ENCODE measurements at regions not wholly inside any gene's neighbourhood (a gene's known extent, or its start where the extent isn't known, plus 50 kb on each side); places are given as distances from the start of the nearest gene placed in this dataset.
"Not testable (repeated sequence)": the region's sequence is repeated elsewhere in the genome, so short reads cannot be mapped to it uniquely, and the experiment has no call there.

DNA sequence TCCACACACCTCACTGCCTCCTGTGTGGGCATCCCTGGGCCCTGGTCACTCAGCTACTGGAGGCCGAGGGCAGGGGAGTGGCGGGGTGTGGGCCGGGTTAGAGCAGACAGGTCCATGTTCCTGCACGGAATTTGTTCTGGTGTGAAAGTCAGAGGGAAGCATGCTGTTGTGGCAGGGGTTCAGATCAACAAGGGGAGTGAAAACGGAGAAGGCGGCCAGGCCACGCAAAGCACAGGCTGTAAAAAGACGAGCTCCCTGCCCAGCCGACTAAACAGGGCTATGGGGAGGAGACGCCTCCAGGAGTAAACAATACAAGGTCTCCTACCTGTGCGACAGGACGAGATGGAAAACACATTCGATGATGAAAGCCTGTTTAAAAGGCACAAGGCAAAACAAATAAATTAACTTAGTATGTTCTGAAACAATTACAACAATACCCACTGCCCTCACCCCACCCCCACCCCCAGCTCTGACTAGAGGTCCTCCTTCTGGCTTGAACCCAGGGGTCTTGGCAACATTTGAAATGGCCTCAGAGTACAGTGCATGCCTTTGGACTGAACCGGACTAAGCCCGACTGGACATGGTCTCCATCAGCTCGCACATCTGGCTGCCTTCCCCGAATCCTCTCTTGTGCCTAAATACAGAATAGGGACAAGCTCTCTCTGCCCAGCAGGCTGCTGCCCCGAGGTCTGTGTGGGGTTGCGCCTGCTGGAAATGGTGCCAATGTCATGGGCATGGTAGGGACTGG is 274.9 kb upstream of the DIO3 start:
- no peak for DNase-seq (ENCODE audit: low spot score)

DNA sequence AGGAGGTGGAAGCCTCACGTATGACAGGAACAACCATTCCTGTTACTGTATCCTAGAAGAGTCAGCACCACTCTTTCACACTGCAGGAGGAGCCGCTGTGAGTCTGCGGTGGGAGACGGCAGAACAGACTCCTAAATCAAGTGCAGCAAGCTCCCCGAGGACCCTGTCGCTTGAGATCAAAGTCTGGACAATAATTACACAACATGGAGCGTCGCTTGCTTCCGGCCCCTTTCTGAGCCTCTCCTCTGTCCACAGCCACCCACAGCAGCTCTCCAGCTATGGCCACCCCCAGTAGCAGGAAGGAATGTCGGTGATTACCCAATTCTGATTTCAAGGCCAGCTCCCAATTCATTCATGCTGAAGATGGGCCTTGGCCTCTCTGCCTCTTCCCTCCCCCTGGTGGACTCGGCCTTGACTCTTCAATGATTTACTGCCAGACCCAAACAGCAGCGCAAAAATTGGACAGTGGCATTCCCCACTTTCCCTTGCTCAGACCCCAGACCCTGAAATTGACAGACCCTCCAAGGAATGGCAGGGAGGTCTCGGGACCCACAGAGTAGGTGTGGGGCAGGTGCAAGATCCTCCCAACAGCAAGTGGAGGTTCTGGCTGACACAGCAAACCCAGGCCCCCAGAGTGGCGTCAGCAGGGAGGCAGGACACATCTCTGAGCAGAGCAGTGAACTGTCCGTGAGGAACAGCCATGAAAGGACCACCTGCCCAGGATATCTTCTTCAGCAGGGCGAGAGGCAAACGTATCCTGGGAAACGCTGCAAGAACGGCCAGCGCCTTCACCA is 272.7 kb upstream of the DIO3 start:
- DNase-seq (ENCODE audit: low spot score), result no peak

DNA sequence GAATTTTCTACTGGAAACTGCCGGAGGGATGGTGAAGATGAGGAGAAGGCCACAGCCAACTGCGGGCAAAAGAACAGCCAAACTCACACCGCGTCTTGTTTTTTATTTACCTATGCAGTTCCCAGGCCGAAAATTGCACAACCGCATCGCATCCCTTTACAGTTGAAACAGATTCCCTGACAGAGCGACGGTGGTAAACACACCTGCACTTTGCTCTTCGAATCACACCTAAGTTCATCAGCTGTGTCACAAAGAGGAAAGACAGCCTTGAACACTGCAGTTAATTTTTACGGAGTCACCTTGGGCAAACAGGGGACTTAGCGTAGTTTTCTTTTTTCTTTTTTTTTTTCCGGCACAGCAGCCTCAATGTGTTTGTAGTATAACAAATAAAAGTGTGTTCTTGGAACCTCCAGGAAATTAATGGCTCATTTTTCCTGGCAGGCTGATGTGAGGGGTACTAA is 272.0 kb upstream of the DIO3 start:
- DNase-seq (ENCODE audit: low spot score), result no peak

GRCh38 chr14:101289911-101290310 is 271.4 kb upstream of the DIO3 start:
- no peak for DNase-seq (ENCODE audit: low spot score)

- no peak for DNase-seq (ENCODE audit: low spot score)
Observed at GRCh38 chr14:101290611-101291010, 270.7 kb upstream of the DIO3 start.

DNA sequence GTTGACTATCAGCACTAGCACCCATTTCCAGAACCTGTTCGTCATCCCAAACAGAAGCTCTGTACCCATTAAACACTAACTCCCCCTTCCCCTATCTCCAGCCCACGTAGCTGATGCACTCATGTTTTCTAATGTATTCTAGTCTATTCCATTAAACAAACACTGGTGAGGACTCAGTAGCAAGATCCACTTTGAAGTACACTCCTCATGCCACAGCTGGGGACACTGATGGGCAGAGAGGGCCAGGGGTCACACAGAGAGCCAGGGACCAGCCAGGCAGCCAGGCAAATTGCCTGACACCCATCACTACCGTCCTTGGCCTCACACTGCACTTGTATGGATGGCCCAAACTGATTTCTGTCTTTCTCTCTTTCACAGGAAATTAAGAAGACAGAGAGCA is 269.9 kb upstream of the DIO3 start:
- no peak for DNase-seq (ENCODE audit: low spot score)

DNA sequence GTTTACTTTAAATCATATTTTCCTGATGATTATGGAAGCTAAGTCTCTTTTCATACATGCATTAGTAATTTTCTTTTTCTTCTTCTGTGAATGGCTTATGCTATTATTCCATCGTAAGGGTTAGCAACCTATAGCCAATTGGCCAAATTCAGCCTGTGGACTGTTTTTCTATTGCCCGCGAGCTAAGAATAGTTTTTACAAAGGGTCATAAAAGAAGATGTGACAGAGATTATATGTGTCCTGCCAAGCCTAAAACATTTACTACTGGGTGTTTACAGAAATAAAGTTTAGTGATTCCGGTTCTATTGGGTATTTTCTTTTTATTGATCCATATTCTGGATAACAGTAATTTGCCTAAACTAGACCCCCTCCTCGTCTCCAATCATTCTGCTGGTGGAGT is 268.8 kb upstream of the DIO3 start:
- no peak for DNase-seq (ENCODE audit: low spot score)

- DNase-seq (ENCODE audit: low spot score), result no peak
Observed at GRCh38 chr14:101293605-101294004, 267.7 kb upstream of the DIO3 start.

DNA sequence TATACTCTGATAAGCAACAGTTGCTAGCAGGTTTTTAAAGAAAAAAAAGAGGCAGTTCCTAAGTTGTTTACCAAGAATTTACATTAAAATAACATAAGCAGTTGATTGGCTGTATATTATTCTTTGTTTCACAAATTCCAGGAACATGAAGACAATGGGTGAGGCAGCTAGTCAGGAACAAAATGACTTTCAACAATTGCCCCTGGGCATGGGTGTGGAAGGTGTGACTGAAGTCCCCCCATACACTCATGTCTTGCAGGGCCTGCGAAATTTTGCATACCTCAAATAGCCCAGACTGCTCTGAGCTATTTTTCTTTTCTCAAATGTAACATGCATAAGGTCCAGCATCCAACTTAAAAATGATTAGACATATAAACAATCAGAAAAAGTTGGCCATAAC is 267.2 kb upstream of the DIO3 start:
- DNase-seq (ENCODE audit: low spot score), result no peak

DNA sequence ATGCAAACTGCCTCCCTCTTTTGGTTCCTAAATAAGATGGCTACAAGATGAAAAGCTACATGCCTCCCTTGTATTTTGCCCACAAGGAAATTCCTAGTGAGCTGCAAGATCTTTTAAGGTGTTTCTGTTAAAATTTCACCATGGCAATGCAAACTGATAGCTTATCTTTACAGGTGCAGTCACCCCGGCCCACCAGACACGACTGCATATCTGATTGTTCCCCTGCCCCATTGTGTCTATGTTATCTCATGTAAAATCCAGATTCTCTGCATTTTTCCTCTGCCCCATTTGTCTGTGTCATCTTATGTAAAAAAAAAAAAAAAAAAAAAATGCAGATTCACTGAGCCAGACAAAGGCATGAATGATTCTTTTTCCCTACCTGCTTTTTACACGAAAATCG is 261.5 kb upstream of the DIO3 start:
- DNase-seq (ENCODE audit: low spot score), result not testable (repeated sequence)

DNA sequence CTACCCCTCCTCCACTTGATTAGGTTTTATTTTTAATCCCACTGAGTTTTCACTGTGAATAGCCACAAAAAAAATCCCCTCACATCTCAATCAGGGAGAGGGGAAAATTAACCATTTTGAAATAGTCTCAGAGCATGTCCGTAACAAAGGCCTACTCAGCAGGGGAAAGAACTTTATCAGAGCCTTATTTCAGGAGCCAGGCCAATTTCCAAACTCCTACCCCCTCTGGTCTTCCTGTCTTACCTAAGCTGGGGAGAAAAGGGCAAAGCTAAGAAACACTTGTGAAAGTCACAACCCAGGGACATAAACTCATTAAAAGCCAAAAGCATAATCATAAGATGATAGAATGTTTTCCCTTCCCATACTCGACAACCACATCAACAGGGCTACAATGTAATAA is 260.3 kb upstream of the DIO3 start:
- DNase-seq (ENCODE audit: low spot score), result no peak

- DNase-seq (ENCODE audit: low spot score), result not testable (repeated sequence)
Observed at GRCh38 chr14:101307162-101307561, 254.1 kb upstream of the DIO3 start.

DNA sequence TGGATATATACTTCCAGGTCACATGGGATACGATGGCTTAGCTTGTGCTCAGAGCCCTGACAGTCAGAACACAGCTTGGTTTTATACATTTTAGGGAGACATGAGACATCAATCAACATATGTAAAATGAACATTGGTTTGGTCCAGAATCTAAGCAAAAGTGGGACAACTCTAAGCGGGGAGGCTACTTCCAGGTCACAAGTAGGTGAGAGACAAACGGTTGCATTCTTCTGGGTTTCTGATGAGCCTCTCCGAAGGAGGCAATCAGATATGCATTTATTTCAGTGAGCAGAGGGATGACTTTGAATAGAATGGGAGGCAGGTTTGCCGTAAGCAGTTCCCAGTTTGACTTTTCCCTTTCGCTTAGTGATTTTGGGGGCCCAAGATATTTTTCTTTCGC is 250.1 kb upstream of the DIO3 start:
- not testable (repeated sequence) for DNase-seq (ENCODE audit: low spot score)

- DNase-seq (ENCODE audit: low spot score), result no peak
Observed at GRCh38 chr14:101313268-101313667, 248.0 kb upstream of the DIO3 start.

- DNase-seq (ENCODE audit: low spot score), result no peak
Observed at GRCh38 chr14:101315802-101316296, 245.4 kb upstream of the DIO3 start.

DNA sequence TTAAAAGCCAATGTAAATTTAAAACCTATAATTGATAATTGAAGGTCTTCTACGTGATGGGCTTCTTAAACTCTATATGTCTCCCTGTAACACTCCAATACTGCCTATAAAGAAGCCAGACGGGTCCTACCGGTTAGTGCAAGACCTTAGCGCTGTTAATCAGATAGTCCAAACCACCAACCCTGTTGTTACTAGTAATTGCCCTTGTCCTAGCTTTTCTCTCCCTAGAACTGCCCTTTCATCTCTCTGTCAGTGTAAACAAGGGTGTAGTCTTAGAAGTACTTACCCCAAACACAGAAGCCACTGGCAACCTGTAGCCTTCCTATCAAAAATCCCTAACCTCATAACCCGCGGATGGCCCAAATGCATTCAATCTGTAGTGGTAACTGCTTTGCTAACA is 243.0 kb upstream of the DIO3 start:
- no peak for DNase-seq (ENCODE audit: low spot score)

- DNase-seq (ENCODE audit: low spot score), result no peak
Observed at GRCh38 chr14:101320396-101320795, 240.9 kb upstream of the DIO3 start.

- DNase-seq (ENCODE audit: low spot score), result no peak
Observed at GRCh38 chr14:101322223-101322622, 239.1 kb upstream of the DIO3 start.

- DNase-seq (ENCODE audit: low spot score), result no peak
Observed at GRCh38 chr14:101323111-101323510, 238.2 kb upstream of the DIO3 start.

DNA sequence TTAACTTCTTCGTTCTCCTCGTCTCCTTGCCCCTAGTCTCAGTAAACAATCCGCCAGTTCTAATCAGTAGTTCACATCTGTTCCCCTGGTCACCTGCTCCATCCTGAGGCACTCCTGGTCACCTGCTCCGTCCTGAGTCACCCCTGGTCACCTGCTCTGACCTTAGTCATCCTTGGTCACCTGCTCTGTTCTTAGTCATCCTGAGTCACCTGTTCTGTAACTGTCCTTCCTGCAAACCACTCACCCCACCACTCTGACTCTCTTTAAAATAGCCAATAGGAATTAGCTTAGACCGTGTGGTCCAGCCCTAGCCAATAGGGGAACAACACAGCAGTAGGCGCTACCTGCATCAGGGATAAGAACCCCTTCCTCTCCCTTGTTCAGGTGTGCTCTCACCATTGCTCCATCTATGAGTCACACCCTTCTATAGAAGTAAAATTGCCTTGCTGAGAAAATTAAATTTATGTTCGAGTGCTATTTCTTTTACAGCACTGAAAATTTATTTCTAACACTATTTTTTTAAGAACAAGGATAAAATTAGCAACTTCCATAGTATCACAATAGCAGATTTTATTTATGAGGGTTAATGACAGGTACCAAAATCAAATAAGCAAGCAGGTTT is 237.6 kb upstream of the DIO3 start:
- not testable (repeated sequence) for DNase-seq (ENCODE audit: low spot score)

GRCh38 chr14:101325319-101325718 is 236.0 kb upstream of the DIO3 start:
- no peak for DNase-seq (ENCODE audit: low spot score)

GRCh38 chr14:101328412-101329028 is 232.8 kb upstream of the DIO3 start:
- no peak for DNase-seq (ENCODE audit: low spot score)

Measured in iPS-NIHi11 (cell line).